GM19328 (cell line): ENCODE measurements at regions not wholly inside any gene's neighbourhood (a gene's known extent, or its start where the extent isn't known, plus 50 kb on each side); places are given as distances from the start of the nearest gene placed in this dataset.
"Not testable (repeated sequence)": the region's sequence is repeated elsewhere in the genome, so short reads cannot be mapped to it uniquely, and the experiment has no call there.

Experiments used
- ATAC-seq: cut with Tn5 transposase; IDR thresholded peaks from one replicate; pipeline ENCODE4 v1.9.1; 2021; ENCODE audit warnings: mild to moderate bottlenecking, moderate library complexity; ENCODE audit not compliant: unreplicated experiment

GRCh38 chr5:124055751-124056150, 543.8 kb downstream of the CSNK1G3 start:
- no peak for ATAC-seq

GRCh38 chr5:124054564-124054963, 542.6 kb downstream of the CSNK1G3 start:
- ATAC-seq: no peak

GRCh38 chr5:124053340-124053739, 541.4 kb downstream of the CSNK1G3 start:
- no peak for ATAC-seq

GRCh38 chr5:124052201-124052600, 540.2 kb downstream of the CSNK1G3 start:
- ATAC-seq: no peak

GRCh38 chr5:124050120-124050770, 538.3 kb downstream of the CSNK1G3 start:
- no peak for ATAC-seq

- no peak for ATAC-seq
These were observed 533.4 kb downstream of the CSNK1G3 start for GRCh38 chr5:124045412-124045811.

GRCh38 chr5:124044613-124045012, 532.6 kb downstream of the CSNK1G3 start:
- no peak for ATAC-seq

GRCh38 chr5:124043456-124043855, 531.5 kb downstream of the CSNK1G3 start:
- no peak for ATAC-seq

GRCh38 chr5:124040799-124041198, 528.8 kb downstream of the CSNK1G3 start:
- ATAC-seq: no peak

- no peak for ATAC-seq
These were observed 527.4 kb downstream of the CSNK1G3 start for GRCh38 chr5:124039410-124039809.

GRCh38 chr5:124036786-124037185, 524.8 kb downstream of the CSNK1G3 start:
- ATAC-seq: no peak

- ATAC-seq: peak; percentile 96
These were observed 523.0 kb downstream of the CSNK1G3 start for GRCh38 chr5:124034963-124035362.

- ATAC-seq: no peak
These were observed 522.2 kb downstream of the CSNK1G3 start for GRCh38 chr5:124034083-124034700.

- no peak for ATAC-seq
These were observed 518.1 kb downstream of the CSNK1G3 start for GRCh38 chr5:124030043-124030491.

- no peak for ATAC-seq
These were observed 515.5 kb downstream of the CSNK1G3 start for GRCh38 chr5:124027441-124027840.

GRCh38 chr5:124025306-124025845, 513.4 kb downstream of the CSNK1G3 start:
- no peak for ATAC-seq

- ATAC-seq: no peak
These were observed 511.0 kb downstream of the CSNK1G3 start for GRCh38 chr5:124022966-124023365.

- no peak for ATAC-seq
These were observed 509.8 kb downstream of the CSNK1G3 start for GRCh38 chr5:124021776-124022175.

- ATAC-seq: no peak
These were observed 509.2 kb downstream of the CSNK1G3 start for GRCh38 chr5:124021066-124021641.

- not testable (repeated sequence) for ATAC-seq
These were observed 505.3 kb downstream of the CSNK1G3 start for GRCh38 chr5:124017321-124017720.

- ATAC-seq: no peak
These were observed 495.9 kb downstream of the CSNK1G3 start for GRCh38 chr5:124007675-124008398.
